Sigmoid colon (tissue), 4 donors: ENCODE measurements at regions not wholly inside any gene's neighbourhood (a gene's known extent, or its start where the extent isn't known, plus 50 kb on each side); places are given as distances from the start of the nearest gene placed in this dataset.

Experiments
- CTCF ChIP-seq, 4 experiments: fragments of 450-650 bp in 3 of 4; fragments of 200-600 bp in 1 of 4; IDR thresholded peaks; one replicate each; pipeline ENCODE4 v1.5.1; 2016 to 2019; ENCODE audit warnings: antibody characterized with exemption in 4 of 4, mild to moderate bottlenecking in 3 of 4, moderate library complexity in 2 of 4
- EP300 ChIP-seq, 4 donors: sonication (generic); formaldehyde crosslinking; IDR thresholded peaks; one replicate each; pipeline ENCODE4 v1.6.1; 2017; ENCODE audit warnings: antibody characterized with exemption in 4 of 4
- POLR2AphosphoS5 ChIP-seq, 4 donors: sonication (generic); formaldehyde crosslinking; IDR thresholded peaks; one replicate each; pipeline ENCODE4 v1.6.1; 2017; ENCODE audit warnings: antibody characterized with exemption in 4 of 4

- TF ChIP-seq CTCF (IDR thresholded peaks at IDR 0.05) = no peak
- no peak for TF ChIP-seq POLR2AphosphoS5 (IDR thresholded peaks at IDR 0.05)
- no peak for TF ChIP-seq EP300 (IDR thresholded peaks at IDR 0.05)
These were observed 378.7 kb upstream of the RAG2 start for GRCh38 chr11:36976741-36977140.
